HG03457 (cell line): ENCODE measurements at regions not wholly inside any gene's neighbourhood (a gene's known extent, or its start where the extent isn't known, plus 50 kb on each side); places are given as distances from the start of the nearest gene placed in this dataset.
"Not testable (repeated sequence)": the region's sequence is repeated elsewhere in the genome, so short reads cannot be mapped to it uniquely, and the experiment has no call there.

Source experiments
- ATAC-seq: cut with Tn5 transposase; IDR thresholded peaks from one replicate; pipeline ENCODE4 v1.9.1; 2021; ENCODE audit warnings: moderate number of reproducible peaks; ENCODE audit not compliant: unreplicated experiment

GRCh38 chr6:71007298-71007697 lies 50.4 kb upstream of the B3GAT2 start:
- not testable (repeated sequence) for ATAC-seq

- no peak for ATAC-seq
Measured at GRCh38 chr6:71011871-71012371, 55.1 kb upstream of the B3GAT2 start.

DNA sequence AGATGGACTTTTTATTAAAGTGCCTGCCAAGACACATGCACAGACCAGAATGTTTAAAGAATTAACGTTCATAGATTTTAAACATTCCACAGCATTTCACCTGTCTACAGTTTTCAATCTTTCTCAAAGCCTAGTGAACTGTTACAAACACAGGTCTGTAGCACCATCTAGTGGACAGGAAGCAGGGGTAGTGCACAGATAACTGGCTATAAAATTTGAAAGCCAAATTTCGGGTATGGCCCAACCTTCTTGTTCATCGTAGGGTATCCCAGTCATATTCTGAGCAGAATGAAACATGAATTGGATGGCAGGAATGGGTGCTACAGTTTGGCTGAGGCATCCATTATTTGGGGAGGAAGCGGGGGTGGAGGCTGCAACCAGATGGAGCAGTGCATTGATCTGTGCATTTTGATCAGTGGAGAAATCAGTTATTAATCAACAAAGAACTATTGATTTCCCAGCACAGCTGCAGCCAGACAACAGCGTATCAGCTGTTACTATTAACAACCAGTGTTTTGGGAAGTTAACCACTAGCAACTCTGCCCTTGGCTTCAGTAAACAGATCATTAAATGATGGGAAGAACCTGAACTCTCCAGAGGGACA lies 56.1 kb upstream of the B3GAT2 start:
- ATAC-seq: peak; percentile 75

- no peak for ATAC-seq
Measured at GRCh38 chr6:71015392-71015791, 58.5 kb upstream of the B3GAT2 start.

DNA sequence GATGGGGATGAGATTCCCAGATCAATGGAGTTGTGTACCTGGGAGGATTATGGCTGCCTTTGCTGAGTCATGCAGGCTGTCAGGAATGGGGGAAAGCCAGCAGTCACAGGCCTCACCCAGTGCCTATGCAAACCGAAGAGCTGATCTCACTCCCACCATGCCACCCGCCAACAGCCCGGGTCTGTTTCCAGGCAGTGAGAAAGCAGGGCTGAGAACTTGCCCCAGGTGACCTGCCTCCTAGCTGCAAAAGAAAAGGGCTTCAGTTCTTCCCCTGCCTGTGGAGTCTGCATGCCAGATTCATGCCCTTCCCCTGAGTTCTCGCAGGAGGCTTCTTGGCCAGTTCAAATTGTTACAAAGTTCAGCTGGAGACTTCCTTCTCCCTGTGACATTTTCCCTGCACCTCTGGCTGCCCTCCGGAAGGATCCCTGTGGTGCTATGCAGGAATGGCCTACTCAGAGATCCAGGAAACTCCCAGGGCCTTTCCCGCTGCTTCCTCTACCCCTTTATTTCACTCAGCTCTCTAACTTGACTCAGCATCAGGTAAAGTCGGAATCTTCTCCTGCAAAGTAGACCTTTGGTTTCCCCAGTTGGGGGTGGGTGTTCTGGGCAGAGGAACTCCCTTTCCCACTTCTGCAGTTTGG lies 71.5 kb upstream of the B3GAT2 start:
- no peak for ATAC-seq

GRCh38 chr6:71028877-71029252 lies 72.0 kb upstream of the B3GAT2 start:
- ATAC-seq: no peak

GRCh38 chr6:71029555-71029954 lies 72.7 kb upstream of the B3GAT2 start:
- no peak for ATAC-seq

DNA sequence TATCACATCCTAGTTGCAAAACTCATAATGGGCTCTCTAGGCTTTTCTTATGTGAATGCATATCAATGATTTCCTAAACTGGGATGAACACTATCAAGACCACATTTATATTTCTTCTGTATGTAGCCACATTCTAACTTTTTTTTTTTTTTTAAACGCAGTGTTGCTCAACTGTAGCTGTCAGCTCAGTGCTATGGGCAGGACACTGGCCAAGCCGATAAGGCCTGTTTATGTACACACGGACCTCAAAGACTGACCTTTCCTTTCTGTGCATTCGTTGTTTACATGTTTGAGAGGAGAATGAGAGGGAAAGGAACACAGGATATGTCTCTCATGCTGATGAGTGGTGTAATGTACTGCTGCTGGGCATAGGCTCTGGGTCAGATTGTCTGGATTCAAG lies 75.1 kb upstream of the B3GAT2 start:
- ATAC-seq: no peak

- ATAC-seq: no peak
Measured at GRCh38 chr6:71033171-71033570, 76.3 kb upstream of the B3GAT2 start.

DNA sequence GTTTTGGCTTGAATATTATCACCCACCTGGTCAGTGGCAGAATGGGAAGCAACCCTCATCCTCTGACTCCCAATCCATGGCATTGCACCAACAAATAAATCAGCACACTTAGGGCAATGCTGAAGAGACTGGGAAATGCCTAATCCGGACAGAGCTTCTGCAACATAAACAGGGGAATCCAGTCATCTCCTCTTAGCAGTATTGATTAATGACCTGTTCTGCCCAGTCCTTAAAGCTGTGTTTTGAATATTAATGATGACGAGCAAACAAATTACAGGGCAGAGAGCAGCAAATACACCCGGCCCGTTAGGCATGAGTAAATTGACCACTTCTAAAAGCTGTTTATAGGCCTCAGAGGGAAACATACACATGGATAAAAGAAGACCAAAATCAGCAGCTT lies 77.0 kb upstream of the B3GAT2 start:
- no peak for ATAC-seq

- ATAC-seq: no peak
Measured at GRCh38 chr6:71034563-71035345, 77.9 kb upstream of the B3GAT2 start.

GRCh38 chr6:71035871-71036270 lies 79.0 kb upstream of the B3GAT2 start:
- no peak for ATAC-seq

DNA sequence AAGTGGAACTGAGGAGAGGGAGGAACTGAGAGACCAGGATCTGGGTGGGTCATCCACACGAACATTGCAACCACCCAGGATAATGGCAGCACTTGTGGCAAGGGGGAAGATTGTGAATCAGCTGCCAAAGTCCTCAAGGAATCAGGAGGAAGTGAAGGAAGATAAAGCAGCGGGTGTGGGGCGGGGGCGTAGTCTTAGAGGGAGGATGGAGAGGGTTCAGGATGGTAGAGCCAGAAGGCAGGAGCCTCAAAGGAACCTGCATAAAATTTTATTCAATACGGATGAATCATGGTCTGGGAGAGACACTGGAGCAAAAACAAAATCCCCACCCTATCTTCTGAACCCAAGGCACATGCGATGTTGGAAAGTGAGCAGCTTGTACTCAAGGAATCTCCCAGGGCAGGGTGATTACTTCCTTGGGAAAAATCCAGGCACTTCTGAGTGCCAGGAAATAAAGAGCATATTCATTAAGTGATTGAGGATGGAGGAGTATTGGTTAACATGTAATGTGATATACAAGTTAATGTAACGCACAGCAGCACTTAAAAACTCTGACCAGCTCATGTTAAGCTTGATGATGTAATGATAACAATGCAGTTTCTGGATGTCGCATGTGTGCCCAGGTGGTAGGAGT lies 82.0 kb upstream of the B3GAT2 start:
- ATAC-seq: no peak

- no peak for ATAC-seq
Measured at GRCh38 chr6:71040043-71040442, 83.2 kb upstream of the B3GAT2 start.

DNA sequence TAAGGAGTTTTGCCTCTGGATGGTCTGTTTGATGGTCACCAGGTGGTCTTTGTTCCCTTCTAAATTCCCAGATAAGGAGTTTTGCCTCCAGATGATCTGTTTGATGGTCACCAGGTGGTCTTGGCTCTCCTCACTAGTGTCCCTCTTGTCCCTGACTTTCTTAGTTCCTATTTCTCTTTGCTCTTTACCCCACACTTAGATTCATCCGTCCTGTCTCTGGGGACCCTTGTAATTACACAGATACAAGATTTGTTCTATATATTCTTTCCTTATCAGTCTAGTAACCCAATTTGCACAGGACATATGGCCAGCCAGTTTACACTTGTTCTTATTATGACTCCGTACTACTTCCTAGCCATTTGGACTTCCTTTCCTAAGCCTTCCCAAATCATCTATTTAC lies 84.0 kb upstream of the B3GAT2 start:
- ATAC-seq: no peak

DNA sequence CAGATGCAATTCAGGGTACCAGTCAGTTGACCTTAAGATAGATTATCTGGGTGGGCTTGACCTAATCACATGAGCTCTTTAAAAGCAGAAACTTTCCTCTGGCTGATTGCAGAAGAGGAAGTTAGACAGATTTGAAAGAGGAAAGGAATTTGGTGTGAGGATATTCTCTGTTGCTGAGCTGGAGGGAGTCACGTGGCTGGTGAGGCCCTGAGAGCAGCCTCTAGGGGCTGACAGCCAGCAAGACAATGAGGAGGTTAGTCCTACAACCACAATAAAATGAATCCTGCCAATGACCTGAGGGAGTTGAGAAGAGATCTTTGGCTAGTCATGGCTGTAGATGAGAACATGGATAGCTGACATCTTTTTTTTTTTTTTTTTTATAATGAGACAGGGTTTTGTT lies 87.0 kb upstream of the B3GAT2 start:
- no peak for ATAC-seq

DNA sequence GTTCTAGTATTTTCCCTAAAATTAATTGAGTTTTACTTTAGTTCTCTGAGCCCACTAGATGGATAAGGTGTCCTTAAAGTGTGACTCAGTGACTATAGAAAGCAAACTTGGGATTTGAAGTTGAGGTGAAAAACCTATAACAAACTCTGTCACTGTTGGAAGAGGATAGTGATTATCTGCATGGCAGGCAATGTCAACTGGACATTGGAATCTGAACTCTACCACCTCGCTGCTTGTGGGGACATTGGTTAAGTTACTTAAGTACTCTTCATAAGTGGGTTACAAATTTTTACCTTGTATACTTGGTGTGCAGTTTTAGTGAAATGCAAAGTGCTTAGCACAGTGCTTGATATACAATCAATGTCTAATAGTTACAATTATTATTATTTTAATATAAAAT lies 87.9 kb upstream of the B3GAT2 start:
- ATAC-seq: no peak

- ATAC-seq: no peak
Measured at GRCh38 chr6:71045296-71045695, 88.4 kb upstream of the B3GAT2 start.

GRCh38 chr6:71047417-71047816 lies 90.6 kb upstream of the B3GAT2 start:
- ATAC-seq: no peak

DNA sequence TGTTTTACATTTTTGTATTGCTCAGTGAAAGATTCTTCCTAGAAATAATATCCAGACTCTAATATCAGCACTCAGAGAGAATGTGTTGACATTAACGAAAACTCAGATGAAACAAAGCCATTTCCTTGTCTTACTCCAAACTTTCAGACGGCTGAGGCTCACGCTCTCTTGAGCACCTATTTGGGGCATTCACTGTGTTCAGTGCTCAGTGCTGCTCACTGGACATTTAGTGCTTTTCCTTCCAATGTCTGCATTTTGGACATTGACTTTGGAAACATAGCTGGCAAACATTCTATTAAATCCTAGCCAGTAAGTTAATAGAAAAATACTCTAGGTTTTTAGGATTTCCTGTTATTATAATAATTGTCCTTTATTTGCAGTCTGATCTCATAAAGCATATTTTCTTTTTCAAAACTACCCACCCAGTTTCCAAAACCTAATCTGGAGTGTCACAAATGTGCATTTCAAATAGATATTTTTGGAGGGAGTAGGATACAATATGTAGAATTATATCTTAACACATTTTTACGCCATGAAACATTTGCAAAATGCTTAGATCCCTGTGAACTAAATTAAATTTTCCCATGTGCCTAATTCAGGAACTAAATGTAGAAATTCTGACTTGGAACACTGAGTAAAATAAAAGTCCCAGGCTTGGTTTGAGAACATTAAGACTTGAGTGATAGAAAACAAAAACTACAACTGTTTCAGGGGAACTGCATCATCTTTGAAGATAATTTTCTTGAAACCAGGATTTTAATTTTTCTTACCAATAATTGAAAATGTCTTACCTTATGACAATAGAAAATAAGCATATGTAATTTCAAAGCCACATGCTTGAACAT lies 91.7 kb upstream of the B3GAT2 start:
- no peak for ATAC-seq
